OCI-LY1 (cell line): ENCODE measurements at regions not wholly inside any gene's neighbourhood (a gene's known extent, or its start where the extent isn't known, plus 50 kb on each side); places are given as distances from the start of the nearest gene placed in this dataset.
"Not testable (repeated sequence)": the region's sequence is repeated elsewhere in the genome, so short reads cannot be mapped to it uniquely, and the experiment has no call there.

Experiments
- H2AFZ ChIP-seq: fragments of 200-600 bp; sonication (generic), shearing (Covaris generic); 2 replicates; pipeline ENCODE4 v1.6.0; 2014; ENCODE audit warnings: antibody characterized with exemption, mild to moderate bottlenecking, low read length
- H3F3A ChIP-seq: fragments of 200-600 bp; sonication (generic), shearing (Covaris generic); 2 replicates; pipeline ENCODE4 v1.6.0; 2014; ENCODE audit warnings: mild to moderate bottlenecking, antibody characterized with exemption, low read length, moderate library complexity; ENCODE audit not compliant: insufficient read depth
- H3K27ac ChIP-seq: fragments of 200-600 bp; sonication (generic); 2 replicates; pipeline ENCODE4 v1.5.1; 2014; ENCODE audit warnings: low read length, mixed run types, mild to moderate bottlenecking, low read depth; ENCODE audit not compliant: poor library complexity, severe bottlenecking
- H3K27me3 ChIP-seq: fragments of 200-600 bp; sonication (generic); 2 replicates; pipeline ENCODE4 v1.6.0; 2014; ENCODE audit warnings: antibody characterized with exemption, mild to moderate bottlenecking, low read length, moderate library complexity; ENCODE audit not compliant: insufficient read depth
- H3K36me3 ChIP-seq: fragments of 200-600 bp; sonication (generic); 2 replicates; pipeline ENCODE4 v1.6.1; 2014; ENCODE audit warnings: mild to moderate bottlenecking, antibody characterized with exemption, low read length, moderate library complexity, mixed read lengths; ENCODE audit not compliant: insufficient read depth
- H3K4me1 ChIP-seq: fragments of 200-600 bp; sonication (generic); 2 replicates; pipeline ENCODE4 v1.5.1; 2014; ENCODE audit warnings: mild to moderate bottlenecking, low read length, moderate library complexity; ENCODE audit not compliant: insufficient read depth, severe bottlenecking
- H3K4me2 ChIP-seq: fragments of 200-600 bp; sonication (generic), shearing (Covaris generic); 2 replicates; pipeline ENCODE4 v1.6.1; 2014; ENCODE audit warnings: low read length
- H3K4me3 ChIP-seq: fragments of 200-600 bp; sonication (generic); 2 replicates; pipeline ENCODE4 v1.5.1; 2014; ENCODE audit warnings: low read length, low read depth, mild to moderate bottlenecking, mixed read lengths; ENCODE audit not compliant: poor library complexity, severe bottlenecking
- H3K79me2 ChIP-seq: fragments of 200-600 bp; shearing (Covaris generic); 2 replicates; pipeline ENCODE4 v1.6.1; 2016; ENCODE audit warnings: mixed run types, low read length, mixed read lengths; ENCODE audit not compliant: insufficient read depth
- H3K9ac ChIP-seq: fragments of 200-600 bp; sonication (generic), shearing (Covaris generic); 2 replicates; pipeline ENCODE4 v1.6.1; 2014; ENCODE audit warnings: mild to moderate bottlenecking, low read length, mixed read lengths
- H3K9me2 ChIP-seq: fragments of 200-600 bp; sonication (generic), shearing (Covaris generic); 2 replicates; pipeline ENCODE4 v1.6.1; 2014; ENCODE audit warnings: low read depth, mild to moderate bottlenecking, low read length, mixed read lengths
- H3K9me3 ChIP-seq: fragments of 200-600 bp; shearing (Covaris generic); 2 replicates; pipeline ENCODE4 v1.6.1; 2014; ENCODE audit warnings: low read length, mixed read lengths
- H4K20me1 ChIP-seq: fragments of 200-600 bp; sonication (generic), shearing (Covaris generic); 2 replicates; pipeline ENCODE4 v1.6.0; 2016; ENCODE audit warnings: mild to moderate bottlenecking, low read length; ENCODE audit not compliant: insufficient read depth
- CTCF ChIP-seq: fragments of 200-600 bp; sonication (generic), shearing (Covaris generic); IDR thresholded peaks from 2 replicates; pipeline ENCODE4 v1.5.1; 2017; ENCODE audit warnings: mild to moderate bottlenecking, antibody characterized with exemption, low read length, moderate library complexity, mixed read lengths
- EZH2 ChIP-seq: fragments of 200-600 bp; sonication (generic), shearing (Covaris generic); IDR thresholded peaks from 2 replicates; pipeline ENCODE4 v1.8.0; 2017; ENCODE audit warnings: borderline replicate concordance, mixed run types, mild to moderate bottlenecking, antibody characterized with exemption, low read length, moderate library complexity, mixed read lengths

DNA sequence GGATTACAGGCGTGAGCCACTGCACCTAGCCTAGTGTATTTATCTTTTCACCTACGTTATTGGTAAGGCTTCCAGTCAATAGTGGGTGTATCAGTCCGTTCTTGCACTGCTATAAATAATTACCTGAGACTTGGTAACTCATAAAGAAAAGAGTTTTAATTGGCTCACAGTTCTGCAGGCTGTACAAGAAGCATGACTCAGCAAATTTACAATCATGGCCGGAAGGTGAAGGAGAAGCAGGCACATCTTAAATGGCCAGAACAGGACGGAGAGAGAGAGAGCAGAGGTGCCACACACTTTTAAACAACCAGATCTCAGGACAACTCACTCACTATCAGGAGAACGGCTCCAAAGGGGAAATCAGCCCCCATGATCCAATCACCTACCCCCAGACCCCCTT lies 873.3 kb upstream of the AUTS2 start:
- Histone ChIP-seq H4K20me1 (no peaks in the 10 kb centered on the region), H3K4me1 (peaks cover 39% of the 10 kb centered on the region), H3K9me3 (no peaks in the 10 kb centered on the region), H3K79me2 (no peaks in the 10 kb centered on the region), H3K36me3 (no peaks in the 10 kb centered on the region), H3F3A (no peaks in the 10 kb centered on the region), H3K27ac (no peak overlapping the region), H3K4me3 (no peak overlapping the region), H3K4me2 (no peak overlapping the region), H3K27me3 (no peaks in the 10 kb centered on the region; the same call in 1 of the 2 replicates), H2AFZ (no peak overlapping the region), H3K9ac (no peak overlapping the region), H3K9me2 (no peaks in the 10 kb centered on the region)
- TF ChIP-seq EZH2 (no peak), CTCF (no peak)

DNA sequence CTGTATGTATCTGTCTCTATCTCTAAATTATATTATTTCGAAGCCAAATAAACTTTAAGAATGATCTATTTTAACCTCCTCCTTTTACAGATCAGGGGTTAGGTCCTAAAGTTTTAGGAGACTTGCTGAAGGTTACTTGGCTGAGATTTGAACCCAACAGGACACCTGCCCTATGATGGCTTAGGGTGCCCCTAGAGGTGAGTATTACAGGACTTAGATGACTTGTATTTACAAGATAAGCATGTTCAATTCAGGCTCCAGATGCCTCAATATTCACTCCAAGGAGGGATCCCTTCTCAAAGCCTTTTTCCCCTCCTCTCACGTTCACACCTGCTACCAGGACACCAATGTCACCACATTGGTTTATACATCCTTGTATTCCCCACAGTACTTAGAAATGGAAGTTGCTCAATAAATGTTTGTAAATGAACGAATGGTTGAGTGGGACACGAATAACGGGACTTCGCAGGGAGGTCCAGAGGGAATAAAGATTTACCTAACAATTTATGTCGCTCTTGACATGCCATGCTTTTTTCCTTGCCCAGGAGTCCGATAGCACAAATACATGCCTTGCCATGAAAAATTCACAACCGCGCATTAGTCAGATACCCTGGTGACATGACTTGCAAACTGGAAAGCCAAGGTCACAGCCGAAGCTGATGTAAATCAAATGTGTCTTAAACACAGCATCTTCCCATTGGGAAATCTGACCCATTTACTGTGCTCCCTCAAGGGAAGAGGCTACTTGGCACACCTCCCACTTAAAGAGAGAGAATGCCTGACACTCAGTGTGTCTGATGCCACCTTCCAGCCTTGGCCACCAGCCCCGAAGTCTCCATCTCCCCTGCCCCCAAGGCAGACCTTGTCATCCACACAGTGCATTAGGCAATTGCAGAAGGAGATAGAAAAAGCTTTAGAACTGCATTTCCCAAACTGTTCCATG lies 872.2 kb upstream of the AUTS2 start:
- Histone ChIP-seq H4K20me1 (no peaks in the 10 kb centered on the region), H3K27ac (no peak overlapping the region), H3K9me3 (no peaks in the 10 kb centered on the region), H3K79me2 (no peaks in the 10 kb centered on the region), H3F3A (no peaks in the 10 kb centered on the region), H3K27me3 (no peaks in the 10 kb centered on the region; the same call in 1 of the 2 replicates), H3K9me2 (no peaks in the 10 kb centered on the region), H3K4me2 (no peak overlapping the region), H3K4me3 (no peak overlapping the region), H3K4me1 (peaks cover 31% of the 10 kb centered on the region), H3K9ac (no peak overlapping the region), H3K36me3 (no peaks in the 10 kb centered on the region), H2AFZ (no peak overlapping the region)
- peak; percentile 58; the same call in 1 of the 2 replicates for TF ChIP-seq CTCF
- no peak for TF ChIP-seq EZH2

GRCh38 chr7:68728720-68729119 lies 869.6 kb upstream of the AUTS2 start:
- not testable (repeated sequence) for H3K79me2 ChIP-seq, H2AFZ ChIP-seq, H3K27ac ChIP-seq, H3K9ac ChIP-seq, H3K9me3 ChIP-seq, H4K20me1 ChIP-seq, H3K4me2 ChIP-seq, H3F3A ChIP-seq, H3K36me3 ChIP-seq, H3K4me3 ChIP-seq, H3K27me3 ChIP-seq, H3K9me2 ChIP-seq
- peaks cover 16% of the 10 kb centered on the region for H3K4me1 ChIP-seq

DNA sequence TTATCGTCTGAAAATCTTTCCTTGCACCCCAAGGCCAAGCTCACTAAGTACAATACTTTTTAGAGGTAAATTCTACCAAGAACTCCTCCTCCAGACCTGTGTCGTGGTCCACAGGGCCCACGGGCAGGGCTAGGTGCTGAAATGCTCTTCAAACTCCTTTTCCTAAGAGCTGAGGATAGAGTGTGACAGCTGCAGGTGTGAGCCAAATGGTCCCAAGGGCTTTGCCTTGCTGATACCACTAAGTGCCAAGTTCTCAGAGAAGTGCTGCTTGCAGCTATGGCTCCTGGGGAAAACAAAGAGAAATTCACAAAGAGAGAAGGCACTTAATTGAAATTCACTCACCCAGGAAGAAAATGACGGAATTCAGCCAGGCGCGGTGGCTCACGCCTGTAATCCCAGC lies 868.9 kb upstream of the AUTS2 start:
- no peaks in the 10 kb centered on the region for H3K9me3 ChIP-seq
- H3K4me2 ChIP-seq: 0 out of 2 replicates have a peak overlapping the region, but pooled peaks have one; percentile 3
- H3K27ac ChIP-seq: no peak overlapping the region
- H2AFZ ChIP-seq: no peak overlapping the region
- no peaks in the 10 kb centered on the region for H4K20me1 ChIP-seq
- H3K36me3 ChIP-seq: no peaks in the 10 kb centered on the region
- no peaks in the 10 kb centered on the region for H3K79me2 ChIP-seq
- H3K27me3 ChIP-seq: no peaks in the 10 kb centered on the region; the same call in 1 of the 2 replicates
- TF ChIP-seq EZH2: no peak
- peaks cover 16% of the 10 kb centered on the region for H3K4me1 ChIP-seq
- no peaks in the 10 kb centered on the region for H3K9me2 ChIP-seq
- no peak overlapping the region for H3K9ac ChIP-seq
- no peaks in the 10 kb centered on the region for H3F3A ChIP-seq
- H3K4me3 ChIP-seq: no peak overlapping the region
